Psoas muscle (tissue), 7 donors: ENCODE measurements at regions not wholly inside any gene's neighbourhood (a gene's known extent, or its start where the extent isn't known, plus 50 kb on each side); places are given as distances from the start of the nearest gene placed in this dataset.

ENCODE experiments used
- ATAC-seq, 4 donors: fragments of 200-7000 bp; cut with Tn5 transposase; one replicate each; pipeline ENCODE4 v1.9.1; 2020; ENCODE audit warnings: moderate library complexity in 3 of 4, mild to moderate bottlenecking in 2 of 4
- DNase-seq, 2 donors: peaks; one replicate each; pipeline ENCODE4 v3.0.0-alpha.2; 2020
- H3K27ac ChIP-seq: fragments of 200-600 bp; one replicate; pipeline ENCODE4 v1.8.0; 2022
- H3K27me3 ChIP-seq, 3 donors: fragments of 200-600 bp in 1 of 3; one replicate each; pipeline versions ENCODE4 v1.6.1 to v1.8.0; 2013 to 2022; ENCODE audit warnings: low read length in 2 of 3, mild to moderate bottlenecking in 2 of 3, moderate library complexity in 1 of 3; ENCODE audit not compliant: insufficient read depth in 3 of 3
- H3K36me3 ChIP-seq, 2 donors: fragments of 200-600 bp in 1 of 2; one replicate each; pipeline versions ENCODE4 v1.6.1 to v1.8.0; 2013 to 2022; ENCODE audit warnings: low read depth in 1 of 2, mild to moderate bottlenecking in 1 of 2, moderate library complexity in 1 of 2; ENCODE audit not compliant: insufficient read depth in 1 of 2
- H3K4me1 ChIP-seq: fragments of 200-600 bp; one replicate; pipeline ENCODE4 v1.8.0; 2022
- H3K4me3 ChIP-seq: fragments of 200-600 bp; one replicate; pipeline ENCODE4 v1.8.0; 2022; ENCODE audit warnings: mild to moderate bottlenecking
- H3K9me3 ChIP-seq: fragments of 200-600 bp; one replicate; pipeline ENCODE4 v1.8.0; 2022
- CTCF ChIP-seq: fragments of 200-600 bp; IDR thresholded peaks from one replicate; pipeline ENCODE4 v1.8.0; 2022; ENCODE audit warnings: antibody characterized with exemption
- WGBS, 3 donors: extraction: QIAGEN DNeasy Blood & Tissue Kit; methylation state at CpG; one replicate each; pipeline versions ENCODE4 v1.1.6 to v1.1.7; 2013; 5-methylcytosine and 5-hydroxymethylcytosine counted together
- intact Hi-C, 2 donors: fragments of 100-400 bp; cut with DNase I; formaldehyde crosslinking; loops; one replicate each; pipeline versions ENCODE4 v1.11.0 to v1.14.2; 2022
- donor health status: healthy with polysubstance abuse.
- donor health status: DM: no; HTN: no; CAD: no; lungs with moderate emphysema.
- donor health status: Bipolar disorder and iron deficiency.
- donor health status: healthy.
- donor health status: DM: yes; HTN: yes; CAD: no.
- donor health status: DM: no; HTN: no; CAD: no.
- donor health status: DM: yes; HTN: yes; CAD: no.

DNA sequence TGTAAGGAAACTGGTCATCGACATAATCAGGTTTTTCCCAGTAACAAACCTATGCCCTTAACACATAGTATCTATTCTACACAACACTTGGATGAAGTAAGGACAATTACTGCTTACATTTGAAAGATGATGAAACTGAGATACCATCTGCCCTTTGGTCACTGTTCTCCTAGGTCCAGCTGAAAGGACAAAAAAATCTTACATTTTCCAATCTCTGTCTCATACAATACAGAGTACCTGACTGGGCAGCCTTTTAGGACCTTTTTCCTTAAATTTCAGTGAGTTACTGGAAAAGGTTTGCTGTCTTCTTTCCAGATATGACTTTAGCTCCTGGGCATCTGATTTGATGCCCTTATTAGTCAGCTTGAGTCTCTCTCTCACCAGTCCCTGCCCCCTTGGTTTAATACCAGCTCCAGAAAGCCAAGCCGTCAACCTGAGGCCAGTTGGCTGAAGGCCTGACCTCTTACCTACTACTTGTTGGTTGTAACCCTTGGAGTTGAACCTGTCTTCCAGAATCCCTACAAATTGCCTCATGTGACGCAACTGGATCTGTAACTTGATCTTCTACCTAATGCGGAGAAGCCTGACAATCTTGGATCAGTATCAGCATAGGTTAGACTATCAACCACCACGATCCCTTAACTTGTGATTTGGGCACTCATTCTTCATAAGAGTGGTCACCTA lies 355.3 kb upstream of the ZNF385D start:
- WGBS, 3 donors: 47 to 51% (median 47%) methylated on average over 5 of the region's 5 CpGs
- peak in 2 of 4 donors; percentile 34 to 48 for ATAC-seq

GRCh38 chr3:22111226-22111625 lies 360.2 kb upstream of the ZNF385D start:
- Histone ChIP-seq H3K36me3 (no peaks in the 10 kb centered on the region), H3K9me3 (no peaks in the 10 kb centered on the region), H3K4me3 (no peak overlapping the region), H3K4me1 (peaks cover 3% of the 10 kb centered on the region), H3K27ac (no peak overlapping the region), H3K27me3 (no peaks in the 10 kb centered on the region)
- no peak for TF ChIP-seq CTCF
- WGBS, 3 donors: 72 to 73% (median 72%) methylated on average over 5 of the region's 5 CpGs
- intact Hi-C loops: loop anchor here in 1 of 2 donors (10.0 kb wide), 1 partner anchor 1766 kb away; no protein-coding TSS in a partner anchor
- DNase-seq (no peak), ATAC-seq (no peak)

More for the DNA sequence above, 355.3 kb upstream of the ZNF385D start:
- no peaks in the 10 kb centered on the region for H3K9me3 ChIP-seq
- no peak for TF ChIP-seq CTCF
- H3K27ac ChIP-seq: no peak overlapping the region
- no peaks in the 10 kb centered on the region for H3K36me3 ChIP-seq
- intact Hi-C loops: no loop called here
- no peaks in the 10 kb centered on the region for H3K27me3 ChIP-seq
- no peak for DNase-seq
- peaks cover 4% of the 10 kb centered on the region for H3K4me1 ChIP-seq
- no peak overlapping the region for H3K4me3 ChIP-seq

DNA sequence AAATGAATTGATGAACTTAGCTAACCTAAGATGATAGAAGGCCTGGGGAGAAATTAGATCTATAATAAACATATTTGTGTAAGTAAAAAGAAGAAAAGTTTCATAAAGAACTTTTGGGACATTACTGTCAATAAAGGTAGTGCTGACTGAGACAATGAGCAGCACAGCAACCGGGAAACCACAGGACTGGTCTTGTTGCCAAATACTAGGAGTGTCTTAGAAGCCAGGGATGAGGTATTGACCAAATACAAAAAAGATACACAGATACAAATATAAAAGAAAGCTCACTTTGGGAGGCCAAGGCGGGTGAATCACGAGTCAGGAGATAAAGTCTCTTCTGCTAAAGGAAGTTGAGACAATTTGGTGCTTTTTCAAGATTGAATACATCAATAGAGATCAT lies 362.4 kb upstream of the ZNF385D start:
- no peak overlapping the region for H3K27ac ChIP-seq
- no peaks in the 10 kb centered on the region for H3K36me3 ChIP-seq
- no peak overlapping the region for H3K4me3 ChIP-seq
- no peaks in the 10 kb centered on the region for H3K27me3 ChIP-seq
- WGBS, 3 donors: 76 to 82% (median 79%) methylated on average over 3 of the region's 3 CpGs
- ATAC-seq (no peak), DNase-seq (no peak)
- intact Hi-C loops: loop anchor here in 1 of 2 donors (10.0 kb wide), 1 partner anchor 1769 kb away; no protein-coding TSS in a partner anchor
- no peak for TF ChIP-seq CTCF
- H3K4me1 ChIP-seq: peaks cover under 1% of the 10 kb centered on the region
- H3K9me3 ChIP-seq: no peaks in the 10 kb centered on the region

DNA sequence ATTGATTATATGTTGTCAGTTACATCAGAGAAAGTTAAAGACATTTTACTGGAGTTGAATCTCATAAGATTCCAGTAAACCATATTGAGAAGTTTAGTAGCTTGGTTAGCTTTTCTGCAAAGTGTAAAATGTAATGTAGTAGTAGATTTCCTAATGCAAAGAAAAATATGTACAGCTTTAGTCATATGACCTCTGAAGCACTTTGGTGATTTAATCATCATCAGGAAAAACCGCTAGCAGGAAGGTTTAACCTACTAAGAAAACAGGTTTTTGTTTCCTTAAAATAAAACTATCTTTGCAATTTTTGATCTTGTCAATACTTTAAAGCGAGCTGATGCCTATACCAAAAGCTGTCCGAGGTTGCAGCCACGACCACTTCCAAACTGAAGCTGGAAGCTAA lies 364.6 kb upstream of the ZNF385D start:
- Histone ChIP-seq H3K27ac (no peak overlapping the region), H3K4me1 (peaks cover 4% of the 10 kb centered on the region), H3K27me3 (no peaks in the 10 kb centered on the region), H3K9me3 (no peaks in the 10 kb centered on the region), H3K4me3 (no peak overlapping the region), H3K36me3 (no peaks in the 10 kb centered on the region)
- no peak for TF ChIP-seq CTCF
- intact Hi-C loops: loop anchor here (5.0 to 10.0 kb wide), 4 partner anchors 363 to 1773 kb away; partner anchors contain the start of gene ZNF385D (in 1 of the 2)
- ATAC-seq: no peak
- WGBS, 3 donors: 85 to 88% (median 87%) methylated on average over 4 of the region's 4 CpGs
- DNase-seq: no peak
